HG02678 (cell line): ENCODE measurements at regions not wholly inside any gene's neighbourhood (a gene's known extent, or its start where the extent isn't known, plus 50 kb on each side); places are given as distances from the start of the nearest gene placed in this dataset.
"Not testable (repeated sequence)": the region's sequence is repeated elsewhere in the genome, so short reads cannot be mapped to it uniquely, and the experiment has no call there.

Source experiments
- ATAC-seq: cut with Tn5 transposase; IDR thresholded peaks from one replicate; pipeline ENCODE4 v1.9.1; 2021; ENCODE audit warnings: mild to moderate bottlenecking, moderate library complexity; ENCODE audit not compliant: unreplicated experiment

- ATAC-seq: no peak
Measured at GRCh38 chr18:55699233-55699765, 111.3 kb upstream of the TCF4 start.

- no peak for ATAC-seq
Measured at GRCh38 chr18:55696811-55697210, 108.8 kb upstream of the TCF4 start.

GRCh38 chr18:55695091-55695490 lies 107.1 kb upstream of the TCF4 start:
- no peak for ATAC-seq

DNA sequence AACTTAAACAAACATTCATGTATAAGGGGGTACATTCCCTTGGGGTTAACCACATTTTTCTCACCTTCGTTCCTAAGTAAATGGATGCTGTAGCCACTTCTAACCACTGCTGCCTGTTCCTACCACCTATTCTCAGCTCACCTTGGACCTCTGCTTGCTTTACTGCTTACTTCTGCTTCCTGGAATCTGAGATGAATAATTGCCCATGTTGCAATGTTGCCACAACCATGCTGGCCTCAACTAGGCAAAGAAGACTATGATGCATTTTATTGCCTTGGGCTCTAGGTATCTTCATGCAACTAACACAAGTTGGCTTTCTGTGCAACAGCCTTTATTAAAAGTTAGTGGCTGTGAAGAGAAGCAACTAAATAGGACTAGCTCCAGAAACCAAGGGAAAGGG lies 106.3 kb upstream of the TCF4 start:
- ATAC-seq: no peak

- ATAC-seq: no peak
Measured at GRCh38 chr18:55688030-55688429, 100.0 kb upstream of the TCF4 start.

DNA sequence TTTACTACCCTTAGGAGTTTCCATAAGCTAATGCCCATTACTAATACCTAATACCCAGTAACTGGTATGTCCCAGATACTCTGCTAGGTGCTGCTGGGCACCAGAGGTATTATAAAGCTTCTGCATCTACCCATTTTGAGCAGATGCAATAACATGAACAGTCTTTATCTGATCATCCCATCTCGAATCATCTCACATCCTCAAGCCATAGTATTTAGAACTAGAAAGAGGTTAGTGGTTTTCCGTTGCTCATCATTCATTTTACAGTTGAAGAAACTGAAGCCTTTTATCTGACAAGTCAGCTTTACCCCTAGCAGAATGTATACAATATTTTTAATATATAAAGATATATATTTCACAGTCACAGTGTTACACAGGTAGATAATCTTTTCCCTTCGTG lies 99.1 kb upstream of the TCF4 start:
- no peak for ATAC-seq

GRCh38 chr18:55685638-55686037 lies 97.6 kb upstream of the TCF4 start:
- ATAC-seq: no peak

- ATAC-seq: no peak
Measured at GRCh38 chr18:55672574-55673361, 84.8 kb upstream of the TCF4 start.

GRCh38 chr18:55665506-55665905 lies 77.5 kb upstream of the TCF4 start:
- ATAC-seq: no peak

DNA sequence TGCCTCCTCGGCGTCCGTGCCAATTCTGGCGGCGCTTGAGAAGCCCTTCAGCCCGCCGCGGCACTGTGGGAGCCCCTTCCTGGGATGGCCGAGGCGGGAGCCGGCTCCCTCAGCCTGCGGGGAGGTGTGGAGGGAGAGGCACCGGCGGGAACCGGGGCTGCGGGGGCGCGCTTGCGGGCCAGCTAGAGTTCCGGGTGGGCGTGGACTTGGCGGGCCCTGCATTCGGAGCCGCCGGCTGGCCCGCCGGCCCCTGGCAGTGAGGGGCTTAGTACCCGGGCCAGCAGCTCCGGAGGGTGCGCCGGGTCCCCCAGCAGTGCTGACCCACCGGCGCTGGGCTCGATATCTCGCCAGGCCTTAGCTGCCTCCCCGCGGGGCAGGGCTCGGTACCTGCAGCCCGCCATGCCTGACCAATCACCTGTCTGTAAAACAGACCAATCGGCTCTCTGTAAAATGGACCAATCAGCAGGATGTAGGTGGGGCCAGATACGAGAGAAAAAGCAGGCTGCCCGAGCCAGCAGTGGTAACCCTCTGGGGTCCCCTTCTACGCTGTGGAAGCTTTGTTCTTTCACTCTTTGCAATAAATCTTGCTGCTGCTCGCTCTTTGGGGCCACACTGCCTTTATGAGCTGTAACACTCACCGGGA lies 76.9 kb upstream of the TCF4 start:
- ATAC-seq: not testable (repeated sequence)

GRCh38 chr18:55663891-55664290 lies 75.9 kb upstream of the TCF4 start:
- ATAC-seq: no peak

DNA sequence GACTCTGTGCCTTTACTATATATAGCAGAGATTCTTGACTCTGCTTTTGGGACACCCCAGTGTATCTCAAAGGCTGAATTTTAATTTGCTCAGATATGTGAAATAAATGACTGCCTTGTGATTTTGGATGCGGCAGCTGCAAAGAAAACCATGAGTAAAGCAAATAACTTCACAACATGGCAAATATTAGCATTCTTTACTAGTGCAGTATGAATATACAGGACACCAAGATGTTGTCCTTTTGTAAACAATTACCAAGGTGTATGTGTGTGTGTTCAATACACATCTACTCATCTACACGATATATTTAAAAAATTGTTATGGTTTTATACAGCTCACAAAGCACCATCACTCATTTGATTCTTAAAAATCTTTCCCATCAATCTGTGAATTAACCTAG lies 70.6 kb upstream of the TCF4 start:
- ATAC-seq: no peak

DNA sequence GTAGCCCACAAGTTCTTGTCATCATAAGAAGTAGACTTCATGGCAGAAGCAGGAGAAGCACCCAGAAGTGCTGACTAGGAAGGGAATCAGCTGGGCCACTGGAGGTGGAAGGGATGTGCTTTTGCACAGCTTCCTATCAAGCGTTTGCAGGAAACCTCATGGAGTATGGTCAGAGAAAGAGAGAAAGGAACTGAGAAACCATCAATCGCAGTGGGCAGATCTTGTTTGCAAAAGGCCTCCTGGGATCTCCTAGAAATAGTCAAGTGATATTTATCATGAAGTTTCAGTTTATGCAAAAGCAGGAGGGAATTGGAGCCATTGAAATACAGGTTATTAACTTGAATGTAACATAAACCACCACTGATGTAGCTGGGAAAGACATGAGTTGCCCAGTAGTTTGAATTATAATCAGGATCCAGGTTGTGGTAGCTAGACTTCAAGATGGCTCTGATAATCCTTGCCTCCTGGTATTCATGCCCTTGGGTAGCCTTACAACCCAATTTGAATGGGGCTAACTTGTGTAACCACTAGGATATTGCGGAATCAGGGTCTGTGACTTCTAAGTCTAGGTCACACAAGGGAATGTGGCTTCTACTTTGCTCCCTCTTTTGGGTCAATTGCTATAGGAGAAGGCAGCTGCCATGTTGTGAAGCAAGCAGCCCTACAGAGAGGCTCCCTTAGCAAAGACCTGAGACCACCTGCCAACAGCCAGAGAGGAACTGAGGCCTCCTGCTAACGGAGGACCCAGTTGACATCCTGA lies 69.8 kb upstream of the TCF4 start:
- no peak for ATAC-seq

- ATAC-seq: no peak
Measured at GRCh38 chr18:55654986-55655385, 67.0 kb upstream of the TCF4 start.

- no peak for ATAC-seq
Measured at GRCh38 chr18:55651236-55651635, 63.2 kb upstream of the TCF4 start.

- ATAC-seq: no peak
Measured at GRCh38 chr18:55650363-55650870, 62.4 kb upstream of the TCF4 start.

DNA sequence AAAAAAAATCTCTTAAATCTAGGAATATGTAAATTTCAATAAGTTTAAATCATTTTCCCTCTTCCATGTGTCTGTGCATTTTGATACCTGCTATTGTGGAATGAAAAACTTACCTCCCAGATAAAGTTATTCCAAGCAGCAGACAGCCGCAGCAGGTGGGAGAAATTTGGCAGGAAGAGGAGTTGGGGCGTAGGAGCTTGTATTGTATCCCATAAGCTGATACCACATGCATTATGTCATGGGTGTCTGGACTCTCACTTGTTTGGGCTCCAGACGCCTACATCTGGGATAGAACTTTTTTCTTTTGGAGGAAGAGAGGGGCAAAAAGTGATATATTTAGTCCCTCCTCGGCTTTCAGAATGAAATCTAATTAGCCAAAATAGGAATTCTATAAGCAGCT lies 59.3 kb upstream of the TCF4 start:
- no peak for ATAC-seq

DNA sequence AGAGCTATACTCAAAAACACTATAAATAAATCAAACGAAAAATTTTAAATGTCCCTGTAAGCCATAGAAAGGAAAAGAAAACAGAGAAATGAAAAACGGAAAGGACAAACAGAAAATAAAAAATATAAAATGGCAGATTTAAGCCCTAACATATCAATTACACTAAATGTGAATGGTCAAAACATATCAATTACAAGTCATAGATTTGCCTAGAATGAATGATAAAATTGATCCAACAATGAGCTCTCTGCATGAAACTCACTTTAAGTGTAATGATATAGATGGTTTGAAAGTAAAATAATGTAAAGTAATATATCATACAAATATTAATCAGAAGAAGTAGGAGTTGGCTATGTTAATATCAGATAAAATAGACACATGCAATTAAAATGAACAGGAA lies 54.2 kb upstream of the TCF4 start:
- ATAC-seq: no peak

GRCh38 chr18:55641486-55641885 lies 53.5 kb upstream of the TCF4 start:
- ATAC-seq: no peak
